Stimulated activated naive B cell treated with anti-CD40 and anti-IgM and Interleukin-4, amounts not matched to agents 10 μg/mL and 1 μg/mL and 100 μg/mL, for 72 hours (primary cell): ENCODE measurements at regions not wholly inside any gene's neighbourhood (a gene's known extent, or its start where the extent isn't known, plus 50 kb on each side); places are given as distances from the start of the nearest gene placed in this dataset.
"Not testable (repeated sequence)": the region's sequence is repeated elsewhere in the genome, so short reads cannot be mapped to it uniquely, and the experiment has no call there.

ENCODE experiments used
- ATAC-seq, 2 donors: fragments of 150-1000 bp; cut with Tn5 transposase; replicated peaks; 2 replicates each; pipeline ENCODE4 v1.10.0; 2021; ENCODE audit warnings: moderate library complexity in 1 of 2
- DNase-seq: peaks from one replicate; pipeline ENCODE4 v3.0.0; 2021
- H3K27ac Mint-ChIP-seq: one replicate; pipeline ENCODE4 v1.8.0; 2022; ENCODE audit warnings: mild to moderate bottlenecking, mixed read lengths
- H3K27me3 Mint-ChIP-seq, 2 donors: one replicate each; pipeline ENCODE4 v1.8.0; 2022; ENCODE audit warnings: mixed read lengths in 2 of 2
- H3K36me3 Mint-ChIP-seq, 2 donors: one replicate each; pipeline ENCODE4 v1.8.0; 2022; ENCODE audit warnings: mixed read lengths in 2 of 2, mild to moderate bottlenecking in 1 of 2
- H3K4me1 Mint-ChIP-seq, 2 donors: one replicate each; pipeline ENCODE4 v1.8.0; 2022; ENCODE audit warnings: mixed read lengths in 2 of 2, mild to moderate bottlenecking in 1 of 2
- H3K4me3 Mint-ChIP-seq, 2 donors: one replicate each; pipeline ENCODE4 v1.8.0; 2022; ENCODE audit warnings: mild to moderate bottlenecking in 2 of 2, mixed read lengths in 2 of 2, moderate library complexity in 1 of 2
- H3K9me3 Mint-ChIP-seq, 2 donors: one replicate each; pipeline ENCODE4 v1.8.0; 2022; ENCODE audit warnings: mixed read lengths in 2 of 2, mild to moderate bottlenecking in 1 of 2

DNA sequence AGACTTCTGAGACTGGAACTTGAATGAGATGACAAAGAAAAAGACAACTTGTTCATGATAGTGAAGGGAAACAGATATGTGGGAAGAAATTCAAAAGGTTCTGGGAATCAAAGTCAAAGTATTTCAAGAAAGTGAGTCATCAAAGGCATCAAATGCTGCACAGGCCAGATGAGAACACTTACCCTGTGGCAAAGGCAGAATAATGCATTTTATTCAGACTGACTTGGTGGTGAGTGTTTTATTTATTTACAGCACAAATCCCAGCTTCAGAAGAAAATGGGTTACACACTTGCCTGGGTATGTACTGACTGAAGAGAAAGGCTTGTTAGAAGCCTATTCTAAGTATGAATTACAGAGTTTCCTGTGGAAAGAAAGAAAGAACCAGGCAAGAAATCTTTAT is 78.2 kb upstream of the ALG10B start:
- not testable (repeated sequence) for H3K9me3 Mint-ChIP-seq, ATAC-seq, H3K4me1 Mint-ChIP-seq, H3K27me3 Mint-ChIP-seq, H3K4me3 Mint-ChIP-seq, H3K27ac Mint-ChIP-seq, DNase-seq, H3K36me3 Mint-ChIP-seq

DNA sequence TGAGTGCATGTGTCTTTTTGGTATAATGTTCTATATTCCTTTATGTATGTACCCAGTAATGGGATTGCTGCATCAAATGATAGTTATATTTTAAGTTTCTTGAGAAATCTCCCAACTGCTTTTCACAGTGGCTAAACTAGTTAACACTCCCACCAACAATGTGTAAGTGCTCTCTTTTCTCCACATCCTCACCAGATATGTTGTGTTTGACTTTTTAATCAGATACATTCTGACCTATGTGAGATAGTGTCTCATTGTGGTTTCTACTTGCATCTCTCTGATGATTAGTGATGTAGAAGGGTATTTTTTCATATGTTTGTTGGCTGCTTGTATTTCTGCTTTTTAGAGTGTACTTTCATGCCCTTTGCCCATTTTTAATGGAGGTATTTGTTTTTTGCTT is 62.8 kb upstream of the ALG10B start:
- Mint-ChIP-seq H3K4me1 (no peaks in the 10 kb centered on the region), H3K9me3 (peaks cover 5 to 10% of the 10 kb centered on the region in 2 donors), H3K36me3 (no peaks in the 10 kb centered on the region), H3K27me3 (no peaks in the 10 kb centered on the region), H3K4me3 (no peak overlapping the region), H3K27ac (no peak overlapping the region)
- ATAC-seq = no peak
- no peak for DNase-seq

- Mint-ChIP-seq H3K4me1 (no peaks in the 10 kb centered on the region), H3K27ac (no peak overlapping the region), H3K9me3 (peaks cover 5 to 10% of the 10 kb centered on the region in 2 donors), H3K36me3 (no peaks in the 10 kb centered on the region), H3K27me3 (no peaks in the 10 kb centered on the region), H3K4me3 (no peak overlapping the region)
- ATAC-seq = no peak
- no peak for DNase-seq
Observed at GRCh38 chr12:38258411-38258810, 58.2 kb upstream of the ALG10B start.
